Colonic mucosa (tissue), 4 donors: ENCODE measurements at regions not wholly inside any gene's neighbourhood (a gene's known extent, or its start where the extent isn't known, plus 50 kb on each side); places are given as distances from the start of the nearest gene placed in this dataset.

Experiments
- DNase-seq: peaks from one replicate; pipeline ENCODE4 v3.0.0-alpha.2; 2020
- H3K27ac ChIP-seq: fragments of 200-600 bp; one replicate; pipeline ENCODE4 v1.8.0; 2021
- H3K27me3 ChIP-seq: fragments of 200-600 bp; one replicate; pipeline ENCODE4 v1.8.0; 2021
- H3K36me3 ChIP-seq: fragments of 200-600 bp; one replicate; pipeline ENCODE4 v1.8.0; 2021
- H3K4me1 ChIP-seq: fragments of 200-600 bp; one replicate; pipeline ENCODE4 v1.8.0; 2021; ENCODE audit warnings: mild to moderate bottlenecking
- H3K4me3 ChIP-seq: fragments of 200-600 bp; one replicate; pipeline ENCODE4 v1.8.0; 2021
- H3K9ac ChIP-seq, 2 donors: one replicate each; pipeline ENCODE4 v1.7.0; 2013; ENCODE audit warnings: control low read depth in 2 of 2, low read depth in 2 of 2, low read length in 2 of 2
- H3K9me3 ChIP-seq: fragments of 200-600 bp; one replicate; pipeline ENCODE4 v1.8.0; 2021
- CTCF ChIP-seq: fragments of 200-600 bp; IDR thresholded peaks from one replicate; pipeline ENCODE4 v1.8.0; 2022; ENCODE audit warnings: antibody characterized with exemption, mild to moderate bottlenecking
- intact Hi-C: fragments of 100-400 bp; cut with DNase I; formaldehyde crosslinking; loops from one replicate; pipeline ENCODE4 v1.14.1; 2022
- donor health status: healthy.
- donor health status: DM: no; HTN: no; CAD: no.
- donor health status: DM: no; HTN: no; CAD: no.

GRCh38 chr16:79293836-79294460 is 306.6 kb downstream of the MAF start:
- Histone ChIP-seq H3K27ac (no peak overlapping the region), H3K9ac (no peak overlapping the region), H3K9me3 (no peaks in the 10 kb centered on the region), H3K4me3 (no peak overlapping the region), H3K27me3 (no peaks in the 10 kb centered on the region), H3K4me1 (no peaks in the 10 kb centered on the region), H3K36me3 (no peaks in the 10 kb centered on the region)
- TF ChIP-seq CTCF: no peak
- intact Hi-C loops: no loop called here
- DNase-seq: no peak

GRCh38 chr16:79288066-79288465 is 312.5 kb downstream of the MAF start:
- Histone ChIP-seq H3K4me3 (no peak overlapping the region), H3K27ac (no peak overlapping the region), H3K27me3 (no peaks in the 10 kb centered on the region), H3K4me1 (no peaks in the 10 kb centered on the region), H3K9me3 (no peaks in the 10 kb centered on the region), H3K9ac (no peak overlapping the region), H3K36me3 (no peaks in the 10 kb centered on the region)
- intact Hi-C loops: no loop called here
- DNase-seq: no peak
- TF ChIP-seq CTCF: no peak

GRCh38 chr16:79287424-79287917 is 313.1 kb downstream of the MAF start:
- DNase-seq: no peak
- intact Hi-C loops: no loop called here
- no peaks in the 10 kb centered on the region for H3K9me3 ChIP-seq
- peak overlapping the region; percentile 36 for H3K27ac ChIP-seq
- peak overlapping the region; percentile 25 for H3K4me3 ChIP-seq
- H3K4me1 ChIP-seq: no peaks in the 10 kb centered on the region
- H3K36me3 ChIP-seq: no peaks in the 10 kb centered on the region
- no peaks in the 10 kb centered on the region for H3K27me3 ChIP-seq
- TF ChIP-seq CTCF: no peak
- no peak overlapping the region for H3K9ac ChIP-seq

- Histone ChIP-seq H3K9ac (no peak overlapping the region), H3K9me3 (no peaks in the 10 kb centered on the region), H3K36me3 (no peaks in the 10 kb centered on the region), H3K4me3 (peak overlapping the region; percentile 25), H3K27ac (peak overlapping the region; percentile 36), H3K4me1 (no peaks in the 10 kb centered on the region), H3K27me3 (no peaks in the 10 kb centered on the region)
- intact Hi-C loops: no loop called here
- DNase-seq: peak; percentile 25
- TF ChIP-seq CTCF: no peak
These were observed 313.7 kb downstream of the MAF start for GRCh38 chr16:79286646-79287423.

- Histone ChIP-seq H3K36me3 (no peaks in the 10 kb centered on the region), H3K9me3 (no peaks in the 10 kb centered on the region), H3K27me3 (no peaks in the 10 kb centered on the region), H3K27ac (no peak overlapping the region), H3K4me1 (no peaks in the 10 kb centered on the region), H3K4me3 (no peak overlapping the region), H3K9ac (no peak overlapping the region)
- intact Hi-C loops: no loop called here
- DNase-seq: no peak
- no peak for TF ChIP-seq CTCF
These were observed 315.8 kb downstream of the MAF start for GRCh38 chr16:79284766-79285165.
